GM21737 (cell line): ENCODE measurements at regions not wholly inside any gene's neighbourhood (a gene's known extent, or its start where the extent isn't known, plus 50 kb on each side); places are given as distances from the start of the nearest gene placed in this dataset.
A peak's percentile ranks its signal among the peaks of the same experiment; 100 is the strongest.
"Not testable (repeated sequence)": the region's sequence is repeated elsewhere in the genome, so short reads cannot be mapped to it uniquely, and the experiment has no call there.

ENCODE experiments used
- ATAC-seq: cut with Tn5 transposase; IDR thresholded peaks from one replicate; pipeline ENCODE4 v1.9.1; 2021; ENCODE audit warnings: mild to moderate bottlenecking, moderate library complexity; ENCODE audit not compliant: unreplicated experiment

- no peak for ATAC-seq
Measured at GRCh38 chr9:21533597-21533996, 51.5 kb upstream of the IFNE start.

GRCh38 chr9:21535396-21535795, 53.3 kb upstream of the IFNE start:
- no peak for ATAC-seq

GRCh38 chr9:21542787-21543186, 60.7 kb upstream of the IFNE start:
- ATAC-seq, result no peak

- no peak for ATAC-seq
Measured at GRCh38 chr9:21543187-21543586, 61.1 kb upstream of the IFNE start.

GRCh38 chr9:21543816-21544215, 61.7 kb upstream of the IFNE start:
- ATAC-seq, result not testable (repeated sequence)

- ATAC-seq, result no peak
Measured at GRCh38 chr9:21546949-21547348, 64.8 kb upstream of the IFNE start.

GRCh38 chr9:21549251-21549765, 67.2 kb upstream of the IFNE start:
- ATAC-seq, result no peak

GRCh38 chr9:21549890-21550289, 67.8 kb upstream of the IFNE start:
- no peak for ATAC-seq

GRCh38 chr9:21550392-21550791, 68.3 kb upstream of the IFNE start:
- ATAC-seq, result no peak

GRCh38 chr9:21551401-21551800, 69.3 kb upstream of the IFNE start:
- no peak for ATAC-seq

- ATAC-seq, result no peak
Measured at GRCh38 chr9:21552244-21553170, 70.4 kb upstream of the IFNE start.

GRCh38 chr9:21553441-21553840, 71.3 kb upstream of the IFNE start:
- ATAC-seq, result no peak

GRCh38 chr9:21554813-21555212, 72.7 kb upstream of the IFNE start:
- ATAC-seq, result no peak

GRCh38 chr9:21555911-21556310, 73.8 kb upstream of the IFNE start:
- no peak for ATAC-seq

GRCh38 chr9:21556581-21557427, 74.7 kb upstream of the IFNE start:
- ATAC-seq, result no peak

- ATAC-seq, result no peak
Measured at GRCh38 chr9:21557428-21557768, 75.3 kb upstream of the IFNE start.

- no peak for ATAC-seq
Measured at GRCh38 chr9:21558079-21558478, 76.0 kb upstream of the IFNE start.

- ATAC-seq, result peak; percentile 24
Measured at GRCh38 chr9:21558615-21559401, 76.7 kb upstream of the IFNE start.

- peak; percentile 62 for ATAC-seq
Measured at GRCh38 chr9:21559402-21560280, 77.5 kb upstream of the IFNE start.

- no peak for ATAC-seq
Measured at GRCh38 chr9:21560281-21560745, 78.2 kb upstream of the IFNE start.
